SW480 (cell line): ENCODE measurements at regions not wholly inside any gene's neighbourhood (a gene's known extent, or its start where the extent isn't known, plus 50 kb on each side); places are given as distances from the start of the nearest gene placed in this dataset.
A peak's percentile ranks its signal among the peaks of the same experiment; 100 is the strongest.

Experiments used
- DNase-seq: peaks from one replicate; pipeline ENCODE4 v3.0.0-alpha.2; 2016; ENCODE audit warnings: low spot score

DNA sequence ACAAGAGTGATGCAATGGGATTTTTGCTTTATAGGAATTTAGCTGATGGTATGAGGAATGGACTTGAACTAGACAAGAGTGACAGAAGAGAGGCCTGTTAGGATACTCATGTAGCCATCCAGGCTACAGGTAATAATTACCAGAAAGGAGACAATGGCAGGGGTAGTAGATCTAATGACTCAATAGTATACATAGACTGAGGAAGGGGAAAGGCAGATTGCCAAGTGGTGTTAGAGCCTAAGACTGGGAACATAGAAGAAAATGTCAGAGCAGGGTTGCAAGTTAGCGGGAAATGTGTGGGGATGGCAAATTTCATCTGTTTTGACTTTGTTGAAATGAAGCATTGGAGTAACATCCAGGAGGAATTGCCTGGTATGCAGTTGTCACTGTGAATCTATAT, 295.6 kb downstream of the UTRN start:
- no peak for DNase-seq

GRCh38 chr6:144581812-144582537, 296.8 kb downstream of the UTRN start:
- DNase-seq = peak; percentile 14

DNA sequence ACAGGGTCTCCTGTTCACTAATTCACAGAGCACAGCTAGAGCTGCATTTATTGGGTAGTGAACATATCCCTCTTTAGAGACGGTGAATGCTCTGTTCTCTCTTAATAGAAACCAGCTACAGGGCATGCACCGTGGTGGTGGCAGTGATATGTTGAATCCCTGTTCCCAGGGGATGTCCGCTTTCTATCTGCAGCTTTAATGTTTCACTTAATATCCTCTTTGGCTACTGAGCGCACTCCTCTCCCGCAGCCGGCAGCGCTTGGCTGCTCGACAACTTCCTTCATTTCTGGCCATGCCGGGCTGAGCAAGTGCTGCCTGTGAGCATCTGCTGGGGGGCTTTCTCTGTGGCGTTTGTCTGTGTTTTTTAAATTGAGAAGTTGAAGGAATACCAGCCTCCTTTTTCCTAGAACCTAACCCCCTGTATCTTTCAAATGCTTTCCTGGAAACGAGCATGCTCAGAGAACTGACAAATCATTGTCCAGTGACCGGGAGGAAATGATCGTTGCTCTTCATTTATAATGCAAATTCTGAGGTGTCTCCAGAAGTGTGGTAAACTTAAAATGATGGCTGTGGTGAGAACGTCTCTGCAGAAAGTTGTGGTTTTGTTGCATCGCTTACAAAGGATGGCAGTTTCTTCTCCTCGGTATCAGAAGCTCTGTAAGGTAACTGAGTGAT, 297.9 kb downstream of the UTRN start:
- no peak for DNase-seq

DNA sequence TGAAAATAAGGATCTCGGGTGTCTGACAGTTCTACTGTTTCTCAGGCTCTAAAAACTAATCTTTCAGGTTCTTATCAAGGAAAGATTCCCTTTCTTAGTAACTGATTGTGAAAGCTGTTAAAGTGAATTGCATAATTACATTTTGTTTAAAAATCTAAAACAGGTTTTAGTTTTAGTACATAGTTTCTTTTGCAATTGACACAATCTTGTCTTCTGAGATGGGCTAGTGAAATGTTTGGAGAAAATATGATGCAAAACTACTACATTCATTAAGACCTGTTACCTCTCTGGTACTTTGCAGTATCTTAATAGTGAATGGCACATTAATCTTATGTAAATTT, 298.4 kb downstream of the UTRN start:
- DNase-seq = no peak

DNA sequence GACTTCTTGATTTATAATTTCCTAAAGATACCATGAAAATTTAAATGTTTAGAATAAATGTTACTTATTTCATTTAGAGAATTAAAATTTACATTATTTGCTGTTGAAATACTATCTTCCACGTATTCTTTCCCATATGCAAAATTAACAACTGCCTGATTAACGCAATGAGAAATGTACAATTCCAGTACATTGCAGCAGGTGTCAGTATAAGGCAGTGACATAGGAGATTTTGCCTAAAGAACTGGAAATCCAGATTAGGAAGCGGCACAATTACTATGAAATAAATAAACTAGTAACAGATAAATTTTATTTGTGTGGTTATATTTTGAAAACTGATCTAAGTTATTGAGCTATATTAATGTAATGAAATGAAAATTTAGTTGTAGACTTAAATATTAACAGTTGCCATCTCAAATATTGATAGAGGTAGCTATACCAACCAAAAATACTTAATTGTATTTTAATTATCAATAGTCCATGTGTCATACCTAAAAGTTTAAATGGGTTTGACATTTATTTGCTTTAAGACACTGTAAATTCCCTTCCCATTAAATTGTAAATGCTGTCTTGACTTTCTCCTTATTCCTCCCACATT, 300.2 kb downstream of the UTRN start:
- peak; percentile 40 for DNase-seq

- DNase-seq = no peak
Measured at GRCh38 chr6:144586986-144587385, 301.9 kb downstream of the UTRN start.

DNA sequence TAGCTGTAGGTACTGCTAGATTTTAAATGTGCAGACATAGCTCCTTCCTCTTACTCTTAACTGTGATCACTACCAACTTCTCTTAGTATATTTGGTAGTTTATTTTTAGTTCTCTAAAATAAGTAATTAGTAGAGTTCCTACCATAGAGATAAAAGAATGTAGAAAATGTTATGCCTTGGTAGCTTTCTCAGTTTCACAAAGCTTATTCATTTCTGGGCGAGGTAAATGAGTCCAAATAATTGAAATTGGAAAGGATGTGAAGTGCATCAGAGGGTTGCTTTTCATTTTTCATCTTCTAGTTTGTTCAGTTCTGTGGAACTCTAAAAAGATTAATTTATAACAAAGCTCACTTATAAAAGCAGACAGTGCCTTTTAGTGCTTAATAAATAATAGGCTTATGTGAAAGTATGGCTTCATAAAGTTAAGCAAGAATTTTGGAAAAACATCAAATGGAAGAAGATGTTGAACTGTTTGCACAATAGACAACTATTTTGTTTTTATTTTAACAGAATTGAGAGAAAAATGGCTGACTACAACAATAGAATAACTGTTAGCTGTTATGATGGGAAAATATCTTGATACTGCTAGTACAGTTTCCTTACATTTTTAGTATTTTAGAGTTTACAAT, 303.7 kb downstream of the UTRN start:
- DNase-seq = no peak

DNA sequence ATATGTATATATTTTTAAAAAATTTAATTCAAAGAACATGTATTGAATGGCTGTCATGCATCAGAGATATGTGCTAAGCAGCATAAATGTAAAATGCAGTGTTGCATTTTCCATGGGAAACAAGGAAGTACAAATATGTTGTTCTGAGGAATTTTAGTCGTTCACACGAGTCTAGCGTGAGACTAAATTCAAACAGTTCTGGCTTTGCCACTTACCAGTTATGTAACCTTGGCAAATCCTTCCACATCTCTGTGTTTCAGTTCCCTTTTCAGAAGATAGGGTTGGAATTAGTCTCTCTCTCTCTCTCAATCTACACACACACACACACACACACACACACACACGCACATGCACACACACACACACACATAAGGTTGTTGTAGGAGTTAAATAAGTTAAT, 305.4 kb downstream of the UTRN start:
- DNase-seq = no peak

DNA sequence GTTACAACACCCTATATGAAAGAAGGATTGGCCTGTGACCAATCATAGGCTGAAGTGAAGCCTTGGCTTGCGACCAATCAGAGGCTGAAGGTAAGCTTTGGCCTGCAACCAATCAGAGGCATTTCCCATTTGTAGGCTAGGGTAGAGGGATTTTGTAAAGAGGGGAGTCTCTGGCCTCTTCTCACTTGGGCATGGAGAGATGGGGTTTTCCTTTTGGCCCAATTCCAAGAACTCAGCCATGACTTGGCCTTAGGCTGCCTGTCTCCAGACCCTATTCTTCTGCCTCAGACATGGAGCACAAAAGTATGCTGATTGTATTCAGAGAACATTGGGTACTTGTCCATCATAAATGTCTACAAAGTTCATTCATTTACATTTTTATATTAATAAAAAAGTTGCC, 308.3 kb downstream of the UTRN start:
- no peak for DNase-seq

- no peak for DNase-seq
Measured at GRCh38 chr6:144594585-144594984, 309.4 kb downstream of the UTRN start.

DNA sequence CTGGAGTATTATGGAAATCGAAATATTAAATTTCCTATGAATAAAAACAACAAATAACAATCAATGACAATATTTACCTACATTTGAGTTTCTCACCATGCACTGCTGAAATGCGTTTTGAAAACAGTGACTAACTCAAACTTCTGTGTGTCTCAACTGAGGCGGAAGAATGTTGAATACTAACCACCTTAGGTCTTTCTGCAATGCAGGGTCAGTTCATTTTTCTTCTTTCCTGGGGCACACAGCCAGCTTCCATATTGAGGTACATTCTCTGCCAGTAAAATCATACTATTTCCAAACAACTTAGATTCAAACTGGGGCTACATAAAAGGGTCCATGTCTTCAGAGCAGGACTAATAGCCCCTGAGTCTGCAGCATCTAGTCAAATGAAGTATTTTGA, 310.1 kb downstream of the UTRN start:
- DNase-seq = no peak

GRCh38 chr6:144597511-144597910, 312.4 kb downstream of the UTRN start:
- no peak for DNase-seq

DNA sequence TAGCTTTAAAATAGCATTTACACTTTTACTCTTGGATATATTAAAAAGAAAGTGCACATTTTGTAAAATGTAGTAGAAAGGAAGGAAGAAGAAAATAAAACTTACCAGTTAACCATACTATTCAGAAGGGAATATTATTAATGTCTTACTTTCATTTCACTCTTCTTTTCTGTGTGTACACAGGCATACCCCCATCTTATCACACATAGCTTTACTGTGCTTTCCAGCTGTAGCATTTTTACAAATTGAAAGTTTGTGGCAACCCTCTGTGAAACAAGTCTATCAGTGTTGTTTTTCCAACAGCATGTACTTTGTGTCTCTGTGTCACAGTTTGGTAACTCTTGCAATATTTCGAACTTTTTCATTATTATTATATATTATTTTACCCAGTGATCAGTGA, 314.5 kb downstream of the UTRN start:
- no peak for DNase-seq

DNA sequence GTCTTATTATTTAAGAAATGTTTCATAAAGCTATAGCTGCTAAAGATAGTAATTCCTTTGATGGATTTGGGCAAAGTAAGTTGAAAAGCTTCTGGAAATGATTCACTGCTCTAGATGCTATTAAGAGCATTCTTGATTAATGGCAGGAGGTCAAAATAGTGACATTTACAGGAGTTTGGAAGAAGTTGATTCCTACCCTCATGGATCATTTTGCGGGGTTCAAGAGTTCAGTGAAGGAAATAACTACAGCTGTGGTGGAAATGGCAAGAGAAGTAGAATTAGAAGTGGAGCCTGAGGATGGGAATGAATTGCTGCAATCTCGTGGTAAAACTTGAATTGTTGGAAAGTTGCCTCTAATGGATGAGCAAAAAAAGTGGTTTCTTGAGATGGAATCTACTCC, 316.1 kb downstream of the UTRN start:
- DNase-seq = no peak

DNA sequence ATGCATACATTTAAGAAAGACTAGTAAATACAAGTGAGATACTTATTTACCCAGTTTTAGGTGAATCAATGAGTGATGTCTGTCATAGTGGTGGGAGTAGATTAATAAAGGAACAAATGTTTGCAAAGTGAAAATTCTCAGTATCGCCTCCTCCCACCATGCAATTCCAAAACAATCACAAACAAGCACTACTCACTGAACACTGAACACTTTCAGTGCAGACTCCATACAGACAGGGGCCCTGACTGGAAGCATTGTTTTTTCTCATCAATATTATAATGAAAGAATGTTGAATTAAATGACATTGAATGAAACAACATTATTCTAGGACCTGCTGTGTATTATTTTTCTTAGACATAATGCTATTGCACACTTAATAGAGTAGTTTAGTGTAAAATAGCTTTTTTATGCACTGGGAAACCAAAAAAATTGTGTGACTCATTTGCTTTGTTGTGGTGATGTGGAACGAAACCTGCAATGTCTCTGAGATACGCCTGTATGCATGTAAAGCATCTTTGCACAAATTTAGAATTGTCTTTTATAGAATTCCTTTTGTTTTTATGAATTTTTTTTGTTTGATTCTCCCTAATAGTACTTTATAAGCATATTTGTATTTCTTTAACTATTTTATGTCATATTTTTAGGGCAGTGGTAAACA, 317.5 kb downstream of the UTRN start:
- DNase-seq = peak; percentile 4

DNA sequence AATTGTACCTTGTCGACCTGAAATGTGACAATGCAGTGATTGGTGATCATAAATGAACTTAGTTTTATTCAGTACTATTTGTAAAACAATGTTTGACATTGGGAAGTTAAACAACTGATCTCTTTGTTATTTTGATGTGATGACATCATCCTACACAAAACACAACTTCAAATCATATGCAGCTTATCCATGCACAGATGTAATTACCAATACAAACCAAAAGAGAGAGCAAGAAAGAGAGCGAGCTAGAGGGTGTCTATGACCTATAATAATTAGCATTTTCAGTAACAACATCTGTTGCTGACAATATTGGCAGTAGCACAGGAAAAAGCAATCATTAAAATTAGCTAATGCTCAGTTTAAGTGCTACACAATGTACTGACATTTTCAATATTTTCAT, 320.9 kb downstream of the UTRN start:
- DNase-seq = no peak

DNA sequence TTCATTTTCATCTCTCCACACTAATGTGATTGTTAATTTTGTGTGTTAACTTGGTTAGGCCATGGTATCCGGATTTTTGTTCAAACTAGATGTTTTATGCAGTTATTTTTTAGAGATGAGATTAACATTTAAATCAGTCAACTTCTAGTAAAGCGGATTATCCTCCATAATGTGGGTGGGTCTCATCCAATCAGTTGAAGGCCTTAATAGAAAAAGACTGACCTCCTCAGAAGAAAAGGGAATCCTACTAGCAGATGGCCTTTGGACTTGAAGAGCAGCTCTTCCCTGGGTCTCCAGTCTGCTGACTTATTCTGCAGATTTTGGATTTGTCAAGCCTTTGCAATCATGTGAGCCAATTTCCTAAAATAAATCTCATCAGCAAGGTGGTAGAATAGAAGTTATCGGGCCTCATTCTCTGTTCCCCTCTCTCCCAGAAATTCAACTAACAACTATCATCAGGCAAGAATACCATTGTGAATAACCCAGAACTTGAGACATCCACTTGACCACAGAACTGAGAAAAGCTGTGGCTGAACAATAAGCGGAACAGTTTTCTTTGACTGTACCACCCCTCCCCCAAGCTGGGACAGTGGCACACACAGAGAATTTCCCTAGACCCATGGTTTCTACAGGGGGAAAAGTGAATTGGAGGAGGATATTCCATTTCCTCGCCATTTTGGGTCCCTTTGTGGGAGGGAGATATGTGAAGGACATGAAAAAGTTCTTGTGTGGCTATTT, 323.0 kb downstream of the UTRN start:
- no peak for DNase-seq

DNA sequence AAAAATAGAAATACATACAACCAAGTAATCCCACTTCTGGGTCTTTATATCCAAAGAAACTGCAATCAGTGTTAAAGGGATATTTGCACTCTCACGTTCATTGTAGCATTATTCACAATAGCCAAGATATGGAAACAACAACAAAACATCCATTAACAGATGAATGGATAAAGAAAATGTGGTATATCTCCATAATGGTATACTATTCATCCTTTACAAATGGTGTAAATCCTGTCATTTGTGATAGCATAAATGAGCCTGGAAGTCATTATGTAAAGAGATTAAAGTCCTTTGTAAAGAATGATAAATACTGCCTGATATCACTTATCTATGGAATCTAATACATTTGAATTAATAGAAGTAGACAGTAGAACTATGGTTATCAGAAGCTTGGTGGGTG, 327.7 kb downstream of the UTRN start:
- no peak for DNase-seq

GRCh38 chr6:144613859-144614258, 328.7 kb downstream of the UTRN start:
- DNase-seq = peak; percentile 5

- DNase-seq = no peak
Measured at GRCh38 chr6:144615870-144616269, 330.7 kb downstream of the UTRN start.

DNA sequence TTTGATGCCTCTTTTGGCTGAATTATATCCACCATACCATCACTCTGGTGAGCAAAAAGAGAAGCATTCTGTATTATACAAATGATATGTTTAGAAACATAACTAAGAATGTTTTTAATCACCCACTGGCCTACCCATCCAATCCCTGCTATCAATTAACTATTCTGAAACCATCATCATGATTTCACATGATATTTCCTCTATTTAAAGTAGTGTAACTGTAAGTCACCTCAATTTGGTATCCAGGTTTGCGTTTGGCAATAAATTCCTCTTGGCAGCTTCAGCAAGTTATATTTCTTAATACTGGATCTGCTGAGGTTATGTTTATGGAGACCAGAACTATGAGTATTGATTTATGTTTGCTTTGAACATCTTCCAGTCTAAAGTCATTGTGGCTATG, 332.1 kb downstream of the UTRN start:
- no peak for DNase-seq

DNA sequence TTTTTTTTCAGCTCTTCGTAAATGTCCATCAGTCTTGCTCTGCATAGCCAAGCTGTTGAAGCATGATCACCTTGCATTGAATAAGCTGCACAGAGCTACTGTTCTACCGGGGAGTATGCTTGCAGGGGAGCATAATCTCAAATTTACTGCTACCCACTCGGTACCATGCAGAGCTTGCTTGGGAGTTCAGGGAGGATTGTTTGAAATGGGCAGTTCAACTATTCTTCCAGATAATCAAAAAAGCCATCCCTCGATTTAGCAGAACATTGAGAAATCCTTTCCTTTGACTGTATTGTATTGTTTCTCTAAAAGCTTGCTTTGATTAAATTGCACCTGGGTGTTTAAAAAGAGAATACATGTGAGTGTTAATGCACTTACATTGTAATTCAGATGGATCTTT, 332.6 kb downstream of the UTRN start:
- DNase-seq = no peak
